ENCODE measurements at regions not wholly inside any gene's neighbourhood (a gene's known extent, or its start where the extent isn't known, plus 50 kb on each side); places are given as distances from the start of the nearest gene placed in this dataset.

DNA sequence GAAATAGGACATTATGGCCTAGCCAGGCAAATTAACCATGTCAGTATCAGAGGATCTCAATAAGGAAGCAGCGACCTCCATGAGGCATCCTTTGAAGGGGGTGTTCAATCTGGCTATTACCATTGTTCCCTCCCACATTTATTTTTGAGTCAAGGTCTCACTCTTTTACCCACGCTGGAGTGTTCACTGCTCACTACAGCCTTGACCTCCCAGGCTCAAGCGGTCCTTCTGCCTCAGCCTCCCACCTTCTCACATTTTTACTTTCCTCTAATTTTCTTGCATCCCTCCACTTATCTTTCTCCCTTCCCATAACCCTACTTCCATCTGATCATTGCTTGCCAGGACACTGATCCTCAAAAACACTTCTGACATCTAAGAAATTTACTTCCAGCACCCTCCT lies 654.0 kb upstream of the NR2F2 start:
- TF ChIP-seq ZC3H10 (CRISPR knock-in tag; IDR thresholded peaks at IDR 0.05) = no peak
- ATAC-seq = no peak

DNA sequence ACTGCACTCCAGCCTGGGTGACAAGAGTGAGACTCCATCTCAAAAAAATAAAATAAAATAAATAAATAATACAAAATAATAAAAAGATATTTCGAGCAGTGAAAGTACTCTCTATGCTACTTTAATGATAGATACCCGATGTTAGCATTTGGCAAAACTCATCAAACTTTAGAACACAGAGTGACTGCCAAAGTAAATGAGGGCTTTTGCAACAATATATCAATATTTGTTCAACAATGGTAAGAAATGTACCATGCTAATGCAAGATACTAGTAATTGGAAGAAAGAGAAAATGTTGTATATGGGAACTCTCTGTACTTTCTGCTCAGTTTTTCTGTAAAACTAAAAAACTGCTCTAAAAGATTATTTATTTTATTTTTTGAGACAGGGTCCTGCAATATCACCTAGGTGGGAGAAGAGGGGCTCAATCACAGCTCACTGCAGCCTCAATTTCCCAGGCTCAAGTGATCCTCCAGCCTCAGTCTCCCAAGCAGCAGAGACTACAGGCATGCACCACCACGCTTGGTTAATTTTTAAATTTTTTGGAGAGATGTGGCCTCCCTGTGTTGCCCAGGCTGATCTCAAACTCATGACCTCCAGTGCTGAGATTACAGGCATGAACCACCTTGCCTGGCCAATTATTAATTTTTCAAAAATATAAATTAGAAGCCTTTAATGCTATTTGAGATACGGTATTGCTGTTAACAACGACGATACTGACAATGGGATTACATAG lies 650.5 kb upstream of the NR2F2 start:
- ATAC-seq = no peak
- no peak for TF ChIP-seq ISL1 (CRISPR knock-in tag; IDR thresholded peaks at IDR 0.05)
- TF ChIP-seq OSR1 (CRISPR knock-in tag; IDR thresholded peaks at IDR 0.05) = no peak
- TF ChIP-seq ZFP3 (CRISPR knock-in tag; IDR thresholded peaks at IDR 0.05) = no peak
- TF ChIP-seq, protein P1, sequence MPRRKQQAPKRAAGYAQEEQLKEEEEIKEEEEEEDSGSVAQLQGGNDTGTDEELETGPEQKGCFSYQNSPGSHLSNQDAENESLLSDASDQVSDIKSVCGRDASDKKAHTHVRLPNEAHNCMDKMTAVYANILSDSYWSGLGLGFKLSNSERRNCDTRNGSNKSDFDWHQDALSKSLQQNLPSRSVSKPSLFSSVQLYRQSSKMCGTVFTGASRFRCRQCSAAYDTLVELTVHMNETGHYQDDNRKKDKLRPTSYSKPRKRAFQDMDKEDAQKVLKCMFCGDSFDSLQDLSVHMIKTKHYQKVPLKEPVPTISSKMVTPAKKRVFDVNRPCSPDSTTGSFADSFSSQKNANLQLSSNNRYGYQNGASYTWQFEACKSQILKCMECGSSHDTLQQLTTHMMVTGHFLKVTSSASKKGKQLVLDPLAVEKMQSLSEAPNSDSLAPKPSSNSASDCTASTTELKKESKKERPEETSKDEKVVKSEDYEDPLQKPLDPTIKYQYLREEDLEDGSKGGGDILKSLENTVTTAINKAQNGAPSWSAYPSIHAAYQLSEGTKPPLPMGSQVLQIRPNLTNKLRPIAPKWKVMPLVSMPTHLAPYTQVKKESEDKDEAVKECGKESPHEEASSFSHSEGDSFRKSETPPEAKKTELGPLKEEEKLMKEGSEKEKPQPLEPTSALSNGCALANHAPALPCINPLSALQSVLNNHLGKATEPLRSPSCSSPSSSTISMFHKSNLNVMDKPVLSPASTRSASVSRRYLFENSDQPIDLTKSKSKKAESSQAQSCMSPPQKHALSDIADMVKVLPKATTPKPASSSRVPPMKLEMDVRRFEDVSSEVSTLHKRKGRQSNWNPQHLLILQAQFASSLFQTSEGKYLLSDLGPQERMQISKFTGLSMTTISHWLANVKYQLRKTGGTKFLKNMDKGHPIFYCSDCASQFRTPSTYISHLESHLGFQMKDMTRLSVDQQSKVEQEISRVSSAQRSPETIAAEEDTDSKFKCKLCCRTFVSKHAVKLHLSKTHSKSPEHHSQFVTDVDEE (CRISPR knock-in tag; IDR thresholded peaks at IDR 0.05) = no peak
- TF ChIP-seq ZC3H10 (CRISPR knock-in tag; IDR thresholded peaks at IDR 0.05) = no peak
- no peak for TF ChIP-seq RARB (CRISPR knock-in tag; IDR thresholded peaks at IDR 0.05)
- TF ChIP-seq GLIS3 (CRISPR knock-in tag; IDR thresholded peaks at IDR 0.05) = no peak
- no peak for TF ChIP-seq ZNF8 (CRISPR knock-in tag; IDR thresholded peaks at IDR 0.05)
- TF ChIP-seq, protein P2, sequence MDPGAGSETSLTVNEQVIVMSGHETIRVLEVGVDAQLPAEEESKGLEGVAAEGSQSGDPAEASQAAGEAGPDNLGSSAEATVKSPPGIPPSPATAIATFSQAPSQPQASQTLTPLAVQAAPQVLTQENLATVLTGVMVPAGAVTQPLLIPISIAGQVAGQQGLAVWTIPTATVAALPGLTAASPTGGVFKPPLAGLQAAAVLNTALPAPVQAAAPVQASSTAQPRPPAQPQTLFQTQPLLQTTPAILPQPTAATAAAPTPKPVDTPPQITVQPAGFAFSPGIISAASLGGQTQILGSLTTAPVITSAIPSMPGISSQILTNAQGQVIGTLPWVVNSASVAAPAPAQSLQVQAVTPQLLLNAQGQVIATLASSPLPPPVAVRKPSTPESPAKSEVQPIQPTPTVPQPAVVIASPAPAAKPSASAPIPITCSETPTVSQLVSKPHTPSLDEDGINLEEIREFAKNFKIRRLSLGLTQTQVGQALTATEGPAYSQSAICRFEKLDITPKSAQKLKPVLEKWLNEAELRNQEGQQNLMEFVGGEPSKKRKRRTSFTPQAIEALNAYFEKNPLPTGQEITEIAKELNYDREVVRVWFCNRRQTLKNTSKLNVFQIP (CRISPR knock-in tag; IDR thresholded peaks at IDR 0.05; ENCODE audit: borderline replicate concordance, low read depth) = no peak
- TF ChIP-seq ZFP30 (CRISPR knock-in tag; IDR thresholded peaks at IDR 0.05) = no peak
- TF ChIP-seq ZNF565 (CRISPR knock-in tag; conservative IDR thresholded peaks at IDR 0.05; ENCODE audit: low read depth) = no peak
- TF ChIP-seq ZNF70 (CRISPR knock-in tag; IDR thresholded peaks at IDR 0.05) = no peak
- no peak for TF ChIP-seq ESRRG (CRISPR knock-in tag; IDR thresholded peaks at IDR 0.05)
- TF ChIP-seq PPARA (CRISPR knock-in tag; IDR thresholded peaks at IDR 0.05; ENCODE audit: borderline replicate concordance) = no peak
- TF ChIP-seq ARNTL (CRISPR knock-in tag; IDR thresholded peaks at IDR 0.05; ENCODE audit: borderline replicate concordance, low read depth) = no peak
- TF ChIP-seq, protein P3, sequence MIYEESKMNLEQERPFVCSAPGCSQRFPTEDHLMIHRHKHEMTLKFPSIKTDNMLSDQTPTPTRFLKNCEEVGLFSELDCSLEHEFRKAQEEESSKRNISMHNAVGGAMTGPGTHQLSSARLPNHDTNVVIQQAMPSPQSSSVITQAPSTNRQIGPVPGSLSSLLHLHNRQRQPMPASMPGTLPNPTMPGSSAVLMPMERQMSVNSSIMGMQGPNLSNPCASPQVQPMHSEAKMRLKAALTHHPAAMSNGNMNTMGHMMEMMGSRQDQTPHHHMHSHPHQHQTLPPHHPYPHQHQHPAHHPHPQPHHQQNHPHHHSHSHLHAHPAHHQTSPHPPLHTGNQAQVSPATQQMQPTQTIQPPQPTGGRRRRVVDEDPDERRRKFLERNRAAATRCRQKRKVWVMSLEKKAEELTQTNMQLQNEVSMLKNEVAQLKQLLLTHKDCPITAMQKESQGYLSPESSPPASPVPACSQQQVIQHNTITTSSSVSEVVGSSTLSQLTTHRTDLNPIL (CRISPR knock-in tag; IDR thresholded peaks at IDR 0.05; ENCODE audit: low read depth) = no peak

DNA sequence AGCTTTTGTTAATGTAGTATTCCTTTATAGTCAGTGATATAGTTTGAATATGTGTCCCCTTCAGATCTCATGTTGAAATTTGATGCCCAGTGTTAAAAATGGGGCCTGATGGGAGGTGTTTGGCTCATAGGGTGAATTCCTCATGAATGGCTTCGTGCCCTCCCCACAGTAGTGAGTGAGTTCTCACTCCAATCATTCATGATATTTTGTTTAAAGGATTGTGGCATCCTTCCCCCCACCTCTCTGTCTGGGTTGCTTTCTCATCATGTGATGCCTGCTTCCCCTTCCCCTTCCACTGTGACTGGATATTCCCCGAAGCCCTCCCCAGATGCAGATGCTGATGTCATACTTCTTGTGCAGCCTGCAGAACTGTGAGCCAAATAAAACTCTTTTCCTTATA lies 649.8 kb upstream of the NR2F2 start:
- no peak for TF ChIP-seq CSDC2 (CRISPR knock-in tag; IDR thresholded peaks at IDR 0.05)
- no peak for TF ChIP-seq ZFP3 (CRISPR knock-in tag; IDR thresholded peaks at IDR 0.05)

DNA sequence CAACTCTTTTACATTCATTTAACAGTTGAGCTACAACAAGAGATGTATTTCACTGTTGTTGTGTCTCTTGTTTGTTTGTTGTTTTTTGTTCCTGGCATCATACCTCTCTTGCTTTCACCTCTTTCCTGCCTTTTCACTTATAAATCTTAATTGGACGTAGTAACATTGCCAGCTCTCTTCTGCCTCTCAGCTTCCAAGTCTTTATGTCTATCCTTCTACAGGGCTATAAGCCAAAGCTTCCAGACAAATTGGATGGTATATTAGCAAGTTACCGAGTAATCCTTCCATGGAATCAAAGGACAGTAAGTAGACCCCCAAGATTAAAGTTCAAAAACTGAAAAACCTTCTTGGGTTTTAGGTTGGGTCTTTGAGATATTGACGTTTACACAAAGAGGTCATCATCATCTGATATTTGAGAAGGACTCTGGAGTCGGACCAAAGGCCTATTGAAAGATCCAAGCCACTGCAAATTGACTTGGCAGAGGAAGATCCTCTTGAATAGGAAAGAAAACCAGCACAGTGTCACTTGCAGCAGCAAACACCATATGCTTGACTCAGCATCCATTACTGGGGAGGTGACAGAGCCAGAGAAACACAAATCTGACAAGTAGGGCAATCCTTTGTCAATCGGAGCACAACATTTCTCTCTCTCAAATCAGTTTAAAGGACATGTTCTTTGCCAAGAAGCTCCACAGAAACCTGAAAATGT lies 648.5 kb upstream of the NR2F2 start:
- ATAC-seq = no peak

More for the DNA sequence above, 649.8 kb upstream of the NR2F2 start:
- ATAC-seq = no peak

More for the DNA sequence above, 648.5 kb upstream of the NR2F2 start:
- TF ChIP-seq CSDC2 (CRISPR knock-in tag; IDR thresholded peaks at IDR 0.05) = no peak
- TF ChIP-seq, protein P2 (CRISPR knock-in tag; IDR thresholded peaks at IDR 0.05; ENCODE audit: borderline replicate concordance, low read depth) = no peak
- TF ChIP-seq, protein P1 (CRISPR knock-in tag; IDR thresholded peaks at IDR 0.05) = no peak
- no peak for TF ChIP-seq BACH2 (CRISPR knock-in tag; IDR thresholded peaks at IDR 0.05; ENCODE audit: borderline replicate concordance)
- TF ChIP-seq, protein P3 (CRISPR knock-in tag; IDR thresholded peaks at IDR 0.05; ENCODE audit: low read depth) = no peak
- no peak for TF ChIP-seq ZFP3 (CRISPR knock-in tag; IDR thresholded peaks at IDR 0.05)
- no peak for TF ChIP-seq PPARA (CRISPR knock-in tag; IDR thresholded peaks at IDR 0.05; ENCODE audit: borderline replicate concordance)
- TF ChIP-seq ZNF70 (CRISPR knock-in tag; IDR thresholded peaks at IDR 0.05) = no peak
- TF ChIP-seq, protein P4, sequence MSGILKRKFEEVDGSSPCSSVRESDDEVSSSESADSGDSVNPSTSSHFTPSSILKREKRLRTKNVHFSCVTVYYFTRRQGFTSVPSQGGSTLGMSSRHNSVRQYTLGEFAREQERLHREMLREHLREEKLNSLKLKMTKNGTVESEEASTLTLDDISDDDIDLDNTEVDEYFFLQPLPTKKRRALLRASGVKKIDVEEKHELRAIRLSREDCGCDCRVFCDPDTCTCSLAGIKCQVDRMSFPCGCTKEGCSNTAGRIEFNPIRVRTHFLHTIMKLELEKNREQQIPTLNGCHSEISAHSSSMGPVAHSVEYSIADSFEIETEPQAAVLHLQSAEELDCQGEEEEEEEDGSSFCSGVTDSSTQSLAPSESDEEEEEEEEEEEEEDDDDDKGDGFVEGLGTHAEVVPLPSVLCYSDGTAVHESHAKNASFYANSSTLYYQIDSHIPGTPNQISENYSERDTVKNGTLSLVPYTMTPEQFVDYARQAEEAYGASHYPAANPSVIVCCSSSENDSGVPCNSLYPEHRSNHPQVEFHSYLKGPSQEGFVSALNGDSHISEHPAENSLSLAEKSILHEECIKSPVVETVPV (CRISPR knock-in tag; IDR thresholded peaks at IDR 0.05) = no peak
- TF ChIP-seq TOX (CRISPR knock-in tag; IDR thresholded peaks at IDR 0.05; ENCODE audit: borderline replicate concordance) = no peak

Measured in SK-N-SH treated with all-trans-retinoic acid at 6 μM for 48 hours (cell line).